Mononuclear cell (primary cell): ENCODE measurements at regions not wholly inside any gene's neighbourhood (a gene's known extent, or its start where the extent isn't known, plus 50 kb on each side); places are given as distances from the start of the nearest gene placed in this dataset.

ENCODE experiments used
- H3K27me3 ChIP-seq: 2 replicates; pipeline ENCODE4 v1.6.0; 2011; ENCODE audit warnings: low read length, control low read depth; ENCODE audit not compliant: insufficient read depth
- H3K4me1 ChIP-seq: 2 replicates; pipeline ENCODE4 v1.5.1; 2011; ENCODE audit warnings: mild to moderate bottlenecking, low read length, control low read depth; ENCODE audit not compliant: insufficient read depth
- H3K4me3 ChIP-seq: 2 replicates; pipeline ENCODE4 v1.5.1; 2011; ENCODE audit warnings: mild to moderate bottlenecking, low read length, moderate library complexity
- H3K9me3 ChIP-seq: 2 replicates; pipeline ENCODE4 v1.5.1; 2011; ENCODE audit warnings: low read depth, mild to moderate bottlenecking, control low read depth, low read length

- no peaks in the 10 kb centered on the region for H3K9me3 ChIP-seq
- no peaks in the 10 kb centered on the region for H3K4me1 ChIP-seq
- H3K27me3 ChIP-seq, result no peaks in the 10 kb centered on the region
- no peak overlapping the region for H3K4me3 ChIP-seq
Measured at GRCh38 chr12:132404951-132405741, 75.8 kb upstream of the GALNT9 start.

- H3K9me3 ChIP-seq, result no peaks in the 10 kb centered on the region
- peaks cover 4% of the 10 kb centered on the region for H3K27me3 ChIP-seq
- H3K4me3 ChIP-seq, result no peak overlapping the region
- no peaks in the 10 kb centered on the region for H3K4me1 ChIP-seq
Measured at GRCh38 chr12:132404435-132404855, 75.1 kb upstream of the GALNT9 start.

GRCh38 chr12:132403636-132404434 lies 74.4 kb upstream of the GALNT9 start:
- peaks cover 4% of the 10 kb centered on the region for H3K27me3 ChIP-seq

GRCh38 chr12:132402831-132403416 lies 73.5 kb upstream of the GALNT9 start:
- Histone ChIP-seq H3K4me3 (no peak overlapping the region), H3K27me3 (peaks cover 4% of the 10 kb centered on the region), H3K9me3 (no peaks in the 10 kb centered on the region), H3K4me1 (no peaks in the 10 kb centered on the region)

More at GRCh38 chr12:132403636-132404434, 74.4 kb upstream of the GALNT9 start:
- Histone ChIP-seq H3K4me3 (no peak overlapping the region), H3K9me3 (no peaks in the 10 kb centered on the region), H3K4me1 (no peaks in the 10 kb centered on the region)

- Histone ChIP-seq H3K9me3 (no peaks in the 10 kb centered on the region), H3K4me3 (no peak overlapping the region), H3K4me1 (no peaks in the 10 kb centered on the region), H3K27me3 (peaks cover 4% of the 10 kb centered on the region)
Measured at GRCh38 chr12:132401982-132402381, 72.6 kb upstream of the GALNT9 start.

- Histone ChIP-seq H3K4me3 (no peak overlapping the region), H3K9me3 (no peaks in the 10 kb centered on the region), H3K27me3 (peaks cover 4% of the 10 kb centered on the region), H3K4me1 (no peaks in the 10 kb centered on the region)
Measured at GRCh38 chr12:132400011-132400641, 70.7 kb upstream of the GALNT9 start.

GRCh38 chr12:132399092-132400010 lies 70.0 kb upstream of the GALNT9 start:
- Histone ChIP-seq H3K9me3 (no peaks in the 10 kb centered on the region), H3K4me1 (no peaks in the 10 kb centered on the region), H3K4me3 (no peak overlapping the region), H3K27me3 (peaks cover 4% of the 10 kb centered on the region)

- Histone ChIP-seq H3K27me3 (peaks cover 4% of the 10 kb centered on the region), H3K4me1 (no peaks in the 10 kb centered on the region), H3K4me3 (no peak overlapping the region), H3K9me3 (no peaks in the 10 kb centered on the region)
Measured at GRCh38 chr12:132398386-132398991, 69.1 kb upstream of the GALNT9 start.

GRCh38 chr12:132397934-132398385 lies 68.6 kb upstream of the GALNT9 start:
- Histone ChIP-seq H3K4me1 (no peaks in the 10 kb centered on the region), H3K27me3 (peaks cover 4% of the 10 kb centered on the region), H3K4me3 (no peak overlapping the region), H3K9me3 (no peaks in the 10 kb centered on the region)

- Histone ChIP-seq H3K27me3 (peaks cover 4% of the 10 kb centered on the region), H3K4me1 (no peaks in the 10 kb centered on the region), H3K9me3 (no peaks in the 10 kb centered on the region), H3K4me3 (no peak overlapping the region)
Measured at GRCh38 chr12:132397152-132397933, 68.0 kb upstream of the GALNT9 start.

- Histone ChIP-seq H3K27me3 (peaks cover 4% of the 10 kb centered on the region), H3K4me3 (no peak overlapping the region), H3K9me3 (no peaks in the 10 kb centered on the region), H3K4me1 (no peaks in the 10 kb centered on the region)
Measured at GRCh38 chr12:132396657-132397056, 67.3 kb upstream of the GALNT9 start.

- no peaks in the 10 kb centered on the region for H3K9me3 ChIP-seq
- H3K27me3 ChIP-seq, result peaks cover 4% of the 10 kb centered on the region
- no peak overlapping the region for H3K4me3 ChIP-seq
- H3K4me1 ChIP-seq, result no peaks in the 10 kb centered on the region
Measured at GRCh38 chr12:132395908-132396305, 66.5 kb upstream of the GALNT9 start.

- Histone ChIP-seq H3K9me3 (no peaks in the 10 kb centered on the region), H3K4me3 (no peak overlapping the region), H3K4me1 (no peaks in the 10 kb centered on the region), H3K27me3 (peaks cover 4% of the 10 kb centered on the region)
Measured at GRCh38 chr12:132395192-132395907, 66.0 kb upstream of the GALNT9 start.
